GM12878 (cell line): ENCODE measurements at regions not wholly inside any gene's neighbourhood (a gene's known extent, or its start where the extent isn't known, plus 50 kb on each side); places are given as distances from the start of the nearest gene placed in this dataset.

Source experiments
- ATAC-seq: fragments of 200-7000 bp; cut with Tn5 transposase; 3 replicates; pipeline ENCODE4 v1.9.1; 2020; ENCODE audit warnings: mild to moderate bottlenecking, moderate library complexity
- BruUV-seq: library from RNA; stranded (reverse); fragments of 400-500 nt; replicated peaks from 2 replicates; lab custom pipeline; 2021; lab: Mats Ljungman, UMichigan
- CTCF ChIA-PET: fragments of 300-600 bp; sonication (Branson Sonifier 250); formaldehyde crosslinking; extraction: SDS; loops from one replicate; lab custom pipeline; 2021; ENCODE audit warnings: inconsistent platforms; lab: Yijun Ruan, JAX
- POLR2A ChIA-PET: fragments of 350-600 bp; formaldehyde crosslinking; extraction: SDS; loops from one replicate; lab custom pipeline; 2021; ENCODE audit warnings: inconsistent platforms; lab: Charles Lee
- RAD21 ChIA-PET: fragments of 300-600 bp; sonication (Branson Sonifier 250); formaldehyde crosslinking; loops from one replicate; lab custom pipeline; 2023; ENCODE audit warnings: antibody characterized with exemption; ENCODE audit not compliant: unreplicated experiment; lab: Charles Lee
- SMC1A ChIA-PET: fragments of 300-600 bp; sonication (Branson Sonifier 250); formaldehyde crosslinking; loops from one replicate; lab custom pipeline; 2023; ENCODE audit not compliant: unreplicated experiment, uncharacterized antibody; lab: Charles Lee
- DNase-seq: peaks from one replicate; pipeline ENCODE4 v3.0.0-alpha.2; 2011; ENCODE audit warnings: low read depth, low spot score
- FAIRE-seq: peaks from 3 replicates; lab custom pipeline; 2011; peaks lifted over from hg19 to GRCh38; lab: Jason Lieb, UNC
- H2AFZ ChIP-seq: 2 replicates; pipeline ENCODE4 v1.6.0; 2011; ENCODE audit warnings: low read depth, low read length, control low read depth; ENCODE audit not compliant: control insufficient read depth
- H3K27ac ChIP-seq: 2 replicates; pipeline ENCODE4 v1.5.1; 2011; ENCODE audit warnings: control low read depth; ENCODE audit not compliant: control insufficient read depth, insufficient read depth
- H3K27me3 ChIP-seq, 2 experiments: replicated peaks in 1 of 2; 2 replicates each; pipeline versions ENCODE4 v1.6.0 to v1.6.1; 2011; ENCODE audit warnings: low read length in 1 of 2; ENCODE audit not compliant: control insufficient read depth in 2 of 2, insufficient read depth in 2 of 2
- H3K36me3 ChIP-seq, 2 experiments: 2 replicates each; pipeline ENCODE4 v1.5.1; 2011; ENCODE audit warnings: low read length in 1 of 2; ENCODE audit not compliant: control insufficient read depth in 2 of 2, insufficient read depth in 2 of 2
- H3K4me1 ChIP-seq: 2 replicates; pipeline ENCODE4 v1.6.1; 2011; ENCODE audit warnings: mild to moderate bottlenecking, low read length, moderate library complexity, mixed read lengths; ENCODE audit not compliant: control insufficient read depth, insufficient read depth
- H3K4me2 ChIP-seq: 2 replicates; pipeline ENCODE4 v1.6.0; 2011; ENCODE audit warnings: control low read depth; ENCODE audit not compliant: control insufficient read depth, insufficient read depth
- H3K4me3 ChIP-seq: fragments of 200-600 bp; sonication (generic); 2 replicates; pipeline ENCODE4 v1.5.1; 2016
- H3K79me2 ChIP-seq: 2 replicates; pipeline ENCODE4 v1.6.0; 2011; ENCODE audit warnings: low read length; ENCODE audit not compliant: control insufficient read depth, insufficient read depth
- H3K9ac ChIP-seq: 2 replicates; pipeline ENCODE4 v1.8.0; 2011; ENCODE audit warnings: low read length, control low read depth, mixed read lengths; ENCODE audit not compliant: control insufficient read depth, insufficient read depth
- H3K9me3 ChIP-seq: replicated peaks from 3 replicates; pipeline ENCODE4 v1.5.1; 2011; ENCODE audit warnings: mild to moderate bottlenecking, low read length; ENCODE audit not compliant: control insufficient read depth, insufficient read depth
- H4K20me1 ChIP-seq: 2 replicates; pipeline ENCODE4 v1.6.0; 2011; ENCODE audit not compliant: control insufficient read depth, insufficient read depth
- BCL3 ChIP-seq: IDR thresholded peaks from 2 replicates; pipeline ENCODE4 v1.6.1; 2011; ENCODE audit warnings: borderline replicate concordance, low read depth, mild to moderate bottlenecking, moderate library complexity, low read length; ENCODE audit not compliant: insufficient read depth, poor library complexity, severe bottlenecking
- CBFB ChIP-seq: IDR thresholded peaks from 2 replicates; pipeline ENCODE4 v1.6.1; 2016; ENCODE audit warnings: antibody characterized with exemption, low read depth
- CHD1 ChIP-seq: IDR thresholded peaks from 2 replicates; pipeline ENCODE4 v1.6.1; 2012; ENCODE audit warnings: low read depth, low read length, improper control_type of control experiment
- CTCF ChIP-seq, 3 experiments: IDR thresholded peaks in 2 of 3; conservative IDR thresholded peaks in 1 of 3; 2 replicates each; pipeline ENCODE4 v1.5.1; 2011; ENCODE audit warnings: low read depth in 3 of 3, low read length in 3 of 3, mild to moderate bottlenecking in 3 of 3, control low read depth in 2 of 3, moderate library complexity in 2 of 3, inconsistent platforms in 1 of 3, mixed read lengths in 1 of 3; ENCODE audit not compliant: control insufficient read depth in 2 of 3, insufficient read depth in 1 of 3; ENCODE audit errors: extremely low read depth in 1 of 3
- E2F4 ChIP-seq: IDR thresholded peaks from 2 replicates; pipeline ENCODE4 v1.6.1; 2012; ENCODE audit warnings: low read depth, low read length, improper control_type of control experiment
- HSF1 ChIP-seq: fragments of 150-350 bp; IDR thresholded peaks from 2 replicates; pipeline ENCODE4 v1.6.1; 2014; ENCODE audit warnings: mild to moderate bottlenecking, low read depth, low read length
- IKZF1 ChIP-seq: fragments of 450-650 bp; conservative IDR thresholded peaks from 2 replicates; pipeline ENCODE4 v1.6.1; 2017; ENCODE audit warnings: antibody characterized with exemption, mild to moderate bottlenecking
- SIX5 ChIP-seq: IDR thresholded peaks from 2 replicates; pipeline ENCODE4 v1.6.1; 2011; ENCODE audit warnings: mild to moderate bottlenecking, low read depth, low read length, moderate library complexity; ENCODE audit not compliant: severe bottlenecking
- SMAD5 ChIP-seq: IDR thresholded peaks from 2 replicates; pipeline ENCODE4 v1.6.1; 2016; ENCODE audit warnings: antibody characterized with exemption, low read depth
- SMARCA5 ChIP-seq: fragments of 450-650 bp; IDR thresholded peaks from 2 replicates; pipeline ENCODE4 v1.6.1; 2017; ENCODE audit warnings: mild to moderate bottlenecking
- SREBF2 ChIP-seq: IDR thresholded peaks from 2 replicates; pipeline ENCODE4 v1.6.1; 2012; ENCODE audit warnings: mild to moderate bottlenecking, low read length
- TCF7 ChIP-seq: IDR thresholded peaks from 2 replicates; pipeline ENCODE4 v1.6.1; 2014; ENCODE audit warnings: antibody characterized with exemption, borderline replicate concordance
- WGBS: methylation state at CpG from one replicate; pipeline ENCODE4 v1.1.6; 2016; ENCODE audit warnings: low lambda C conversion rate; ENCODE audit not compliant: insufficient replicate concordance, insufficient coverage; ENCODE audit errors: missing lambda C conversion rate; 5-methylcytosine and 5-hydroxymethylcytosine counted together
- in situ Hi-C: fragments of 300-500 bp; cut with MboI; formaldehyde crosslinking; loops from 9 replicates; pipeline ENCODE4 v1.14.3; 2018; ENCODE audit warnings: mixed read lengths
- intact Hi-C: fragments of 100-400 bp; cut with micrococcal nuclease; formaldehyde crosslinking; loops from one replicate; pipeline ENCODE4 v1.14.2; 2022; ENCODE audit not compliant: unreplicated experiment

GRCh38 chr6:85118233-85118632 is 331.6 kb upstream of the NT5E start:
- 6% methylated on average over 5 of the region's 5 CpGs for WGBS
- BruUV-seq = no TSS peak
- Histone ChIP-seq H3K9me3 (no peaks in the 10 kb centered on the region), H3K4me1 (no peaks in the 10 kb centered on the region), H3K9ac (no peak overlapping the region), H4K20me1 (no peaks in the 10 kb centered on the region), H3K79me2 (no peaks in the 10 kb centered on the region), H3K27me3 (no peaks in the 10 kb centered on the region), H3K4me3 (no peak overlapping the region), H3K27ac (no peak overlapping the region), H3K36me3 (no peaks in the 10 kb centered on the region), H3K4me2 (no peak overlapping the region), H2AFZ (no peak overlapping the region)
- DNase-seq (no peak), FAIRE-seq (no peak), ATAC-seq (no peak)
- ChIA-PET CTCF (interaction anchor here (1.1 to 1.3 kb wide), 2 partner anchors 11 to 690 kb away, joined by 3 read pairs; no protein-coding TSS in a partner anchor), SMC1A (interaction anchor here (0.9 to 1.0 kb wide), 2 partner anchors 10 to 1423 kb away, joined by 3 read pairs; no protein-coding TSS in a partner anchor), POLR2A (no interaction called here), RAD21 (no interaction called here)
- intact Hi-C loops = no loop called here
- TF ChIP-seq TCF7 = no peak
- TF ChIP-seq CTCF (IDR thresholded peaks at IDR 0.05 in 2 of 3, conservative IDR thresholded peaks at IDR 0.05 in 1 of 3; ENCODE audit: control insufficient read depth in 2 of 3, extremely low read depth in 1 of 3, insufficient read depth in 1 of 3, low read depth in 3 of 3, low read length in 3 of 3) = 0 out of 6 replicates have a peak, but pooled peaks of 1 of the 3 experiments have one; percentile 19
- in situ Hi-C loops = no loop called here

GRCh38 chr6:85116475-85116874 is 333.4 kb upstream of the NT5E start:
- Histone ChIP-seq H3K9ac (no peak overlapping the region), H3K27ac (no peak overlapping the region), H3K9me3 (no peaks in the 10 kb centered on the region), H3K27me3 (no peaks in the 10 kb centered on the region), H3K4me2 (no peak overlapping the region), H3K79me2 (no peaks in the 10 kb centered on the region), H3K4me1 (no peaks in the 10 kb centered on the region), H2AFZ (no peak overlapping the region), H3K4me3 (no peak overlapping the region), H4K20me1 (no peaks in the 10 kb centered on the region), H3K36me3 (no peaks in the 10 kb centered on the region)
- ChIA-PET POLR2A (no interaction called here), RAD21 (no interaction called here), SMC1A (interaction anchor here (1.0 kb wide), 1 partner anchor 9 kb away, joined by 4 read pairs; no protein-coding TSS in a partner anchor), CTCF (interaction anchor here (1.0 kb wide), 1 partner anchor 694 kb away, joined by 3 read pairs; no protein-coding TSS in a partner anchor)
- FAIRE-seq = no peak
- in situ Hi-C loops = no loop called here
- no peak for ATAC-seq
- intact Hi-C loops = no loop called here
- WGBS = 25% methylated on average over 3 of the region's 3 CpGs
- no TSS peak for BruUV-seq
- no peak for DNase-seq
- TF ChIP-seq CHD1 = no peak
- no peak for TF ChIP-seq BCL3
- TF ChIP-seq SIX5 = no peak
- TF ChIP-seq SMARCA5 = no peak
- TF ChIP-seq HSF1 = no peak
- TF ChIP-seq SREBF2 = no peak
- no peak for TF ChIP-seq E2F4
- no peak for TF ChIP-seq CBFB
- no peak for TF ChIP-seq IKZF1
- no peak for TF ChIP-seq SMAD5
